NCI-H1092 (cell line): ENCODE measurements at regions not wholly inside any gene's neighbourhood (a gene's known extent, or its start where the extent isn't known, plus 50 kb on each side); places are given as distances from the start of the nearest gene placed in this dataset.

Experiments
- DNase-seq: peaks from one replicate; lab custom pipeline; 2025; lab: John Stamatoyannopoulos, UW

DNA sequence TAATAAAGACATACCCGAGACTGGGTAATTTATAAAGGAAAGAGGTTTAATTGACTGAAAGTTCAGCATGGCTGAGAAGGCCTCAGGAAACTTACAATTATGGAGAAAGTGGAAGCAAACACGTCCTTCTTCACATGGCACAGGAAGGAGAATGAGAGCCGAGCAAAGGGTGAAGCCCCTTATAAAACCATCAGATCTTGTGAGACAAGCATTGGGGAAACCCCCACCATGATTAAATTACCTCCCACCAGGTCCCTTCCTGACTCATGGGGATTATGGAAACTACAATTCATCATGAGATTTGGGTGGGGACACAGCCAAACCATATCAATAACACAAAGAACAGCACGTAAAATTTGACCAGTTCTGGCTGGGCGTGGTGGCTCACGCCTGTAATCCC lies 85.6 kb upstream of the ATF7IP start:
- DNase-seq: no peak

DNA sequence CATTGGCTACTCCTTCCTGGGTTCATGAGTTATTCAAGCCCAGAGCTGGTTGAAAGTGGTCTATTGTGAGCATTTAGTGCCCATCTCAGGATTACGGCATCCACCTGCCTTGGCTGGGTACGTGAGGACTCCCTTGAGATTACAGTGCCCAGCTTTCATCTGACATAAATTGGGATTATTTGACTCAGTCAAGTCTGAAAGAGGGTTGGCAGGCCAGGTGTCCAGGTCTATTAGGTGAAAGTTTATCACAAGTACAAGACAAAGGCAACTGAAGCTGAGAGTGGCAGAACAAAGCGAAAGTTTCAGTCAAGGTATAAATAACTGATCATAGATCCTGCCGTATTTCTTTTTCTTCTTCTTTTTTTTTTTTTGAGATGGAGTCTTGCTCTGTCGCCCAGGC lies 84.6 kb upstream of the ATF7IP start:
- no peak for DNase-seq

DNA sequence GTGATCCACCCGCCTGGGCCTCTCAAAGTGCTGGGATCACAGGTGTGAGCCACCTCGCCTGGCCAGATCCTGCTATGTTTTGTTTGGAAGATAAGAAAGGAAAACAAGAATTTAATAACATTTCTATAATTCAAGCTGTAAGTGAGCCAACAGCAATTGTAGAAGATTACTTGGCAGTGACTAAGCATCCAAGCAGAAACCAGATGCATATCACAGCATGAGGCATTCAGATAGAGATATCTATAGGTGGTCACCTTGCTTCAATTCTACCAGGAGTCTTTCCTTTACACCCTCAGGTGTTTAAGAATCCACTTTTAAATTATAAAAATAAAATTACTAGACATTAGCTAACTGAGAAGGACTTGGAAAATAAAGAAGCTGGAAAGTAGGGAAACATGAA lies 83.9 kb upstream of the ATF7IP start:
- no peak for DNase-seq

DNA sequence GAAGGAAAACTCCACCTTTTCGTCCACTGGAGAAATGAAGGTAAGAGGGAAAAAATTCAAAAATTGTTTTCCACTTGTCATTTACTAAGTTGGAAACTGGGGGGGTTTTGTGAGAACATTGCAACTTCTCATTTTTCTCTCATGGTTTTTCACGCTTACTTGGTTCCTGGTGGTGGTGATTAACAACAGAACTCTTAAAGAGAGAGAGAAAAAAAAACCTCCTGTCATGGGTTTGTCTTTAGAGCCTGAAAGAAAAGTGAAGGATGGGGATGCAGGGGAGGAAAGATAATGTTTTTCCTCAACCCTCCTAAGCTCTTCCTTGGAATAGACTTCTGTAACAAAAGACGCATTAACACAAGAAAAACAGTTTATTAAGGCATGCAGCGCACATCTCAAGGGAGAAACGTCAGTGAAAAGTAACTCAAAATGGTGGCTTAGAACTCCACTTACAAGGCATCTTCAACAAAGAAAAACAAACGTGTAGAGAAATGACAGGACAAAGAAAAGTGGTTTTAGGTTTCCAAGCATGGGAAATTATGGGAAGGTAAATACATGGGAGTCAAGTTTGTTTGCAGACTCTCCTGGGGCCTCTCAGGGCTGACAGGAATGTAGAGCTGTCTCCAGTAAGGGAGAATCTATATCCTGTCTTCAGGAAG lies 81.9 kb upstream of the ATF7IP start:
- peak; percentile 33 for DNase-seq

DNA sequence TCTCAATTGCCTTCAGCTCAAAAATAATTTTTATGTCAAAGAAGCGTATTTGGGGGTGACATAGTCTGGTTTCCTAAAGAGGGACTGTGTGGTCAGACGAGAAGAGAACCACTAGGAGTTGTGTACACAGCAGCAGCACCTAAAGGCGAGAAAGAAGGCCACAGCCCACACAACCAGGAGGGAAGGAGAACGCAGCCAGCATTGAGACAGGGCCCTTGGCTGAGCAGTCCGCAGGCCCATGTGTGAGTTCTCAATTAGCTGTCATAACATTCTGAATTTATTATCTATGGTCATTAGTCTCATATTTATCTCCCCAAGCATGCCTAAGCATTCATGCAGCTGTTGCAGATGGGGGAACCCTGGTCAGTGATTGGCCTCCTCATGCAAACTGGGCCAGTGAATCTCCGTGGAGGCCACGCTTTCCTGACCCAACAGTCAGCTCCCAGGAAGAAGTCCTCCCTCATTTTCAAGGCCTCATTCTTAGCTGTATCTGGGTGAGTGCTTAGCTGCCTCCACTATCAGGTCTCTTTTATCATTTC lies 81.2 kb upstream of the ATF7IP start:
- DNase-seq: no peak

DNA sequence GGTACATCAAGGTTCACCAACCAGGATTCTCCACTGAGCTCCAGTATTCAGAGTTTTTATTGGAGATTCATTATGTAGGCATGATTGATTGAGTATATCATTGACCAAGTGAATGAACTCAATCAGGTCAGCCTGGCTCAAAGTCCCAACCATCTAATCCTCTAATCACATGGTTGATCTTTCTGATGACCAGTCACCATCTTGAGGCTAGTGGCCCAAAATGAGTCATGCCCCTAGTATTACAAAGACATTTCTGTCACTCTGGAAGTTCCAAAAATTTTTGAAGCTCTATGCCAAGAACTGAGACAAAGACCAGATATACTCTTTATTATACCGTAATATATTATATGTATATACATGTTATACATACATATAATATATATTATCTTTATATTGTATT lies 75.9 kb upstream of the ATF7IP start:
- DNase-seq: no peak

DNA sequence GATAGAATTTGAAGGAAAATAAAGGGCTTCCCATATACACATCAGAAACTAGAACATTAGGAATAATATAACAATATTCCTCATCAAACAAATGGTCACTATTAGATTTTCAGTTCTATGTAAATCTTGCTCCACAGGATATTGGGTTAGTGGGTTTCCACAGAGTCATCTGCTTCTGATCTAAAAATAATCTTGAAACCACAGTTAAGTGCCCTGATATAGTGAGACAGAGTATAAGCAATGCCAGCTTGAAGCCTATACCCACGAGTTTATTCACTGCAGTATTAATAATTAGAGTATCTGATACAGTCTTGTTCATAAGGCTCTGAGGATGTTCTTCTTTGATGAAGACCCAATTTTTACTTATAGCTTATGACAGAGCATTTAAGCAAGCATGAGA lies 74.5 kb upstream of the ATF7IP start:
- no peak for DNase-seq

DNA sequence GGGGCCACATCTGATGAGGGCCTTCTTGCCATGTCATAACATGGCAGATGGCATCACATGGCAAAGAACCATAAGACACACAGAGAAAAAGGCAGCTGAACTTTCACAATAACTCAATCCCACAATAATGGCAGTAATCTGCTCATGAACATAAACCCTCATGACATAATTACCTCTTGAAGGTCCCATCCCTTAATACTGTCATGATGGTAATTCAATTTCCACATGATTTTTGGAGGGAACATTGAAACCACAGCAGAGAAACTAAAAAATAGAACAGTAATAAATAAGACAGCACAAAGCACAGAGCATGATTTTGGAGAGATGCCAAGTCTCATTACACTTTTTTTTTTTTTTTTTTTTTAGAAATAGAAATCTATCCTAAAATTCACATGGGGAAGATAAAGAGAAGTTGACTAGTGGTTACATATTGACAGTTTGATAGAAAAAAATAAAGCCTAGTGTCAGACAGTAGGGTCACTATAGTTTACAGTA lies 61.8 kb upstream of the ATF7IP start:
- DNase-seq: no peak

DNA sequence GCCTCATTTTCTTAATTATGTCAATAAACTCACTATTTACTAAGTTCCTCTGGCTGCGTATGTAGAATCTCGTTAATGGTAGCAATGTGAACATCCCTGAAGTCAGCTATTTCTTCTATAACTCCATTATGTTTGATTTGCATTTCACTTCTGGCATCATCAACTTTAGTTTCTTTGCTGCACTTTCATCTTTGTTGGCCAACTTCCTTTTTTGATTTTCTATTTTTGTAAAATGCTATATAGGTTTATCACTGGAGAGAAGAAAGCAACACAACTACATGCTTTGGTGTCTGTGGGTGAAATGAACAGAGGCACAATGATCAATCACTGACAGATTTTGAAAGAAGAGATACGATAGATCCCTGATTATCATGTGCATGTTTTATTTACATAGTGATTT lies 58.5 kb upstream of the ATF7IP start:
- DNase-seq: no peak

DNA sequence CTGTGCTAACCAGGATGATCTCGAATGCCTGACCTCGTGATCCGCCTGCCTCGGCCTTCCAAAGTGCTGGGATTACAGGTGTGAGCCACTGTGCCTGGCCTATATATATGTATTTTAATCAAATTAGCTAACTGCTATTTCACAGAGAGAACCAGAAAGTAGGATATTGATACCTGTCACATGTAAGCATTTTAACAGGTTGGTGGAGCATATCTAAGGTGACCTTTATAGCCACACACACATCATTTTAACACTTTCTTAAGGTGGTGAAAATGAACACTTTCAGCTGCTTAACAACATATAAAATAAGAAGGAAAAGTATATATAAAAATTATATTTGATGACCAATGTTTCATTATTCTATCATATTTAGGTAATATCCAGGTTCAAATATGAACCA lies 57.0 kb upstream of the ATF7IP start:
- DNase-seq: no peak

DNA sequence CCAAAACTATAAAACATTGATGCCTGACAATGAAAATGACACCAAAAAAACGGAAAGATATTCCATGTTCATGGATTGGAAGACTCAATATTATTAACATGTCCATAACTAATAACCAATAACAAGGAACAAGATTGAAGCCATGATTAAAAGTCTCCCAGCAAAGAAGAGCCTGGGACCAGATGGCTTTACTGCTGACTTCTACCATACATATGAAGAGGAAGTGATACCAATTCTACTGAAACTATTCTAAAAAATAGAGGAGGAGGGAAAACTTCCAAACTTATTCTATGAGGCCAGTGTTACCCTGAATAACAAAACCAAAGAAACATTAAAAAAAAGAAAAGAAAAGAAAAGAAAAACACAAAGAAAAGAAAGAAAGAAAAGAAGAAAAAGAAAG lies 54.6 kb upstream of the ATF7IP start:
- no peak for DNase-seq

DNA sequence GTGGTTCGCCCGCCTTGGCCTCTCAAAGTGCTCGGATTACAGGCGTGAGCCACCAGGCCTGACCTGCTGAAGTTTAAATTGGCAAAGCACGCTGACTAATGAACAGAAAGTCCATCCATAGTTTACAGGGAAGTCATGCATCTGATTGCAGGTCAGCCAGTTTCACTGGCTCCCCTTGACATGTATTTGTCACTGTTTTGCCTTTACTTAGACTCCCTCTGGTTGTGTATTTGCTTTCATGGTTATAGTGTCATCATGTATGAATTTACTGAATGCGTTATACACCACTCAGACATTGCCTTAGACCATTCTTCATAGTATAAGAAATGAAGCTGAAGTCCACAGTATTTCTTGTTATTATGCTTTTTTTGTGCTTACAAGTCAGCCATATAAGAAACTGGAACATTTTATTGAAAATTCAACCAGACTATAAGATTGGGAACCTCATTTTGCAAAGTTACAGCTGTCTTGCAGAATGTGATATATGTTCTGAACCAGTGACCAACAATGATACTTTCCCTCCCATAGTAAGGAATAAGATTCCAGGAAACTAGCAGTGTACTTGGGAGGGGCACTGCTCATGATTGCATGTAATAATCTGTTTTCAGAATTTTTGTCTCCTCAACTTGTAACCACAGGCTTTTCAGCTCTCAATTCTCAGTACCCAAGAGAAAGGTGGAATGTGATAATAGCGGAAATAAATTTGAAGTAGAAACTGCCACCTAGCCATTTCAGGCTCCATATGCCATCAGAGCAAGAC lies 51.9 kb upstream of the ATF7IP start:
- no peak for DNase-seq

DNA sequence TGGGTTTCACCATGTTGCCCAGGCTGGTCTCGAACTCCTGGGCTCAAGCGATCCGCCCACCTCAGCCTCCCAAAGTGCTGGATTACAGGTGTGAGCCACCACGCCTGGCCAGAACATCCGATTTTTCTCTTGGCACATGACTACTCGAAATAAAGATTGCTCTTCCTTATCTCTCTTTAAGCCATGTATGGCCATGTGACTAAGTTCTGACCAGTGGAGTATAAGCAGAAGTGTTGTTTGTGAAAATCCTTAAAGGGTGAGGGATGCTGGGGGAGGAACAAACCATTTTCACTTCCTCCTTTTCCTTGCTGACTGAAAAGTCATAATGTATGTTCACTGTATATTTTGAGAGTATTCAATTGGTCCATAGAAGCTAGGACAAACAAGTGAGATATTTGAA lies 50.7 kb upstream of the ATF7IP start:
- no peak for DNase-seq

DNA sequence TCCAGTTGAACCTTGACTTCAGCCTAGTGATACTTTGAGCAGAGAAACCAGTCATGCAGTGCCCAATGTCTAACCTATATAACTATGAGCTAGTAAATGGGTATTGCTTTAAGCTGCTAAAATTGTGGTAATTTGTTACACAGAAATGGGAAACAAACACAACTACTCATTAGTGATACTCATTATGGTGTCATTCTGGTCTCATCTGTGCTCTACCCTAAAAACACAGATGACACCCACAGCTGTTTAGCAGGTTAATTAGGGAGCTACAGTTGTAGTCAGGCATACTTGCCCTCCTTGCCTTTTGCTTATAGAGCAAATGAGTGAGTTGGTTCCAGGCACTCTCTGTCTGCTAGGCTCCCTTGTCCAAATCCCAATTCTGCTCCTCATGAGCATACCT lies 50.0 kb upstream of the ATF7IP start:
- no peak for DNase-seq
